CD4-positive, alpha-beta T cell (primary cell): ENCODE measurements at regions not wholly inside any gene's neighbourhood (a gene's known extent, or its start where the extent isn't known, plus 50 kb on each side); places are given as distances from the start of the nearest gene placed in this dataset.

Experiments
- ATAC-seq: fragments of 200-7000 bp; cut with Tn5 transposase; one replicate; pipeline ENCODE4 v1.10.0; 2022; ENCODE audit warnings: mild to moderate bottlenecking; ENCODE audit not compliant: poor library complexity
- CTCF ChIA-PET: fragments of 350-600 bp; sonication (Branson Sonifier 250); formaldehyde crosslinking; loops from one replicate; lab custom pipeline; 2021; ENCODE audit warnings: antibody characterized with exemption, inconsistent platforms; lab: Charles Lee
- POLR2A ChIA-PET: fragments of 350-600 bp; sonication (Branson Sonifier 250); formaldehyde crosslinking; loops from one replicate; lab custom pipeline; 2021; ENCODE audit warnings: antibody characterized with exemption, inconsistent platforms; lab: Charles Lee
- DNase-seq, 14 experiments: peaks; one replicate each; pipeline ENCODE4 v3.0.0-alpha.2; 2013 to 2020; ENCODE audit warnings: mixed read lengths in 2 of 14
- H3K27ac ChIP-seq, 2 donors: one replicate each; pipeline versions ENCODE4 v1.5.1 to v1.7.0; 2013; ENCODE audit warnings: low read length in 2 of 2, low read depth in 1 of 2, mild to moderate bottlenecking in 1 of 2
- H3K27me3 ChIP-seq, 2 experiments: 1 replicate in 1 of 2; 2 replicates in 1 of 2; pipeline versions ENCODE4 v1.6.1 to v1.7.0; 2013; ENCODE audit warnings: low read length in 2 of 2, control low read depth in 1 of 2, mild to moderate bottlenecking in 1 of 2, moderate library complexity in 1 of 2; ENCODE audit not compliant: insufficient read depth in 2 of 2, control insufficient read depth in 1 of 2
- H3K36me3 ChIP-seq: one replicate; pipeline ENCODE4 v1.6.1; 2013; ENCODE audit warnings: low read length, control low read depth; ENCODE audit not compliant: insufficient read depth
- H3K4me1 ChIP-seq: one replicate; pipeline ENCODE4 v1.6.1; 2013; ENCODE audit warnings: low read length, control low read depth; ENCODE audit not compliant: insufficient read depth
- H3K4me3 ChIP-seq: one replicate; pipeline ENCODE4 v1.5.1; 2013; ENCODE audit warnings: mild to moderate bottlenecking, low read length, moderate library complexity
- H3K9me3 ChIP-seq, 2 experiments: 1 replicate in 1 of 2; 2 replicates in 1 of 2; pipeline versions ENCODE4 v1.6.1 to v1.7.0; 2013; ENCODE audit warnings: low read length in 2 of 2, mild to moderate bottlenecking in 2 of 2, control low read depth in 1 of 2, moderate library complexity in 1 of 2; ENCODE audit not compliant: control insufficient read depth in 1 of 2, insufficient read depth in 1 of 2
- H3K27ac Mint-ChIP-seq: one replicate; pipeline ENCODE4 v1.8.0; 2020; ENCODE audit warnings: mixed read lengths
- H3K27me3 Mint-ChIP-seq: one replicate; pipeline ENCODE4 v1.8.0; 2021; ENCODE audit warnings: mixed read lengths
- H3K36me3 Mint-ChIP-seq: one replicate; pipeline ENCODE4 v1.8.0; 2021; ENCODE audit warnings: low read depth, mixed read lengths
- H3K4me1 Mint-ChIP-seq: one replicate; pipeline ENCODE4 v1.8.0; 2021; ENCODE audit warnings: low read depth, mixed read lengths
- H3K4me3 Mint-ChIP-seq: one replicate; pipeline ENCODE4 v1.8.0; 2020; ENCODE audit warnings: mild to moderate bottlenecking, mixed read lengths
- H3K9me3 Mint-ChIP-seq: one replicate; pipeline ENCODE4 v1.8.0; 2020; ENCODE audit warnings: mixed read lengths
- intact Hi-C, 2 experiments: fragments of 100-400 bp; cut with DNase I in 1 of 2; cut with micrococcal nuclease in 1 of 2; formaldehyde crosslinking; loops; one replicate each; pipeline versions ENCODE4 v1.15.1 to v1.9.0; 2023 to 2025; cut with DNase I, micrococcal nuclease
- TF ChIP-seq, protein P1 (sequence below): fragments of 200-600 bp; IDR thresholded peaks from one replicate; pipeline ENCODE4 v1.8.0; 2022; ENCODE audit warnings: antibody characterized with exemption, mild to moderate bottlenecking

DNA sequence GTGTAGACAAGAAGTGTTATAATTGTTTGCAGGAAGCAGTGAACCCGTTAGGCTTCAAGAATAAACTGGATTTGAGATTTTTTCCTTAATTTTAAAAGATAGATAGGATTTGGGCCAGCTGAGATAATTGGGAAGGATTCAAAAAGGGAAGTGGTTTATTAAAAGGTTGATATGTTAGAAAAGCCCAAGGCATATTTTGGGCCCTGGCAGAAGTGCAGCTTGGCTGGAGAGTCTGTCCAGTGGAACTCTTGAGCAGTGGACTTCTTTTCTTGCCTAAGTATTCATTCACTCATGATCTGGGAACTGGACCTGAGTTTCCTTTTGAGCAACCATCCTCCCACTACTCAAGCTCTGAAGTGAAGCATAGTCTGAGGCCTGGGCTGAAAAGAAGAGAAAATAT is 433.4 kb downstream of the ZSWIM6 start:
- CTCF ChIA-PET: no interaction called here
- no peak for DNase-seq
- H3K4me1 ChIP-seq: no peaks in the 10 kb centered on the region
- H3K27me3 ChIP-seq: no peaks in the 10 kb centered on the region
- H3K27ac ChIP-seq: no peak overlapping the region
- H3K9me3 ChIP-seq: peaks cover 5 to 19% of the 10 kb centered on the region in 2 experiments
- peaks cover 17% of the 10 kb centered on the region for H3K27me3 Mint-ChIP-seq
- TF ChIP-seq, protein P1, sequence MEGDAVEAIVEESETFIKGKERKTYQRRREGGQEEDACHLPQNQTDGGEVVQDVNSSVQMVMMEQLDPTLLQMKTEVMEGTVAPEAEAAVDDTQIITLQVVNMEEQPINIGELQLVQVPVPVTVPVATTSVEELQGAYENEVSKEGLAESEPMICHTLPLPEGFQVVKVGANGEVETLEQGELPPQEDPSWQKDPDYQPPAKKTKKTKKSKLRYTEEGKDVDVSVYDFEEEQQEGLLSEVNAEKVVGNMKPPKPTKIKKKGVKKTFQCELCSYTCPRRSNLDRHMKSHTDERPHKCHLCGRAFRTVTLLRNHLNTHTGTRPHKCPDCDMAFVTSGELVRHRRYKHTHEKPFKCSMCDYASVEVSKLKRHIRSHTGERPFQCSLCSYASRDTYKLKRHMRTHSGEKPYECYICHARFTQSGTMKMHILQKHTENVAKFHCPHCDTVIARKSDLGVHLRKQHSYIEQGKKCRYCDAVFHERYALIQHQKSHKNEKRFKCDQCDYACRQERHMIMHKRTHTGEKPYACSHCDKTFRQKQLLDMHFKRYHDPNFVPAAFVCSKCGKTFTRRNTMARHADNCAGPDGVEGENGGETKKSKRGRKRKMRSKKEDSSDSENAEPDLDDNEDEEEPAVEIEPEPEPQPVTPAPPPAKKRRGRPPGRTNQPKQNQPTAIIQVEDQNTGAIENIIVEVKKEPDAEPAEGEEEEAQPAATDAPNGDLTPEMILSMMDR: no peak
- H3K4me3 Mint-ChIP-seq: no peak overlapping the region
- H3K36me3 Mint-ChIP-seq: no peaks in the 10 kb centered on the region
- no peak overlapping the region for H3K4me3 ChIP-seq
- POLR2A ChIA-PET: no interaction called here
- H3K27ac Mint-ChIP-seq: no peak overlapping the region
- no peak for ATAC-seq
- H3K4me1 Mint-ChIP-seq: no peaks in the 10 kb centered on the region
- H3K9me3 Mint-ChIP-seq: peaks cover 6% of the 10 kb centered on the region
- intact Hi-C loops: no loop called here
- no peaks in the 10 kb centered on the region for H3K36me3 ChIP-seq

DNA sequence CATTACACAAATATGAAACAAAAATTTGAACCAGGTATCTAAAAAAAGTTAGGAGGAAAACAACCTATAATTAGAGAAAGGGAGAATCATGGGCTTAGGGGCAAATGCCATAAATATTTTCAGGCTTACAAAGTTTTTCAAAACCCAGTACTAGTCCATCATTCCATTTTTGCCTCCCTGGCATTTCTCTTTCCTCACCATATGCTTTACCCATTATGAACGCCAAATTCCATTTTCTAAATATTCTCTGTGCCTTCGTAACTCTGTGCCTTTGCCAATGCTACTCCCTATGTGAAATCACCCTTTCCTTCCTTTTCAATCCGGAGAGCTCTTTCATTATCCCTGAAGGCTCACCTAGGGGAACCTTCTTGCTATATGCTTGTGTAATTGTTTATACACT is 434.1 kb downstream of the ZSWIM6 start:
- H3K27ac Mint-ChIP-seq: no peak overlapping the region

DNA sequence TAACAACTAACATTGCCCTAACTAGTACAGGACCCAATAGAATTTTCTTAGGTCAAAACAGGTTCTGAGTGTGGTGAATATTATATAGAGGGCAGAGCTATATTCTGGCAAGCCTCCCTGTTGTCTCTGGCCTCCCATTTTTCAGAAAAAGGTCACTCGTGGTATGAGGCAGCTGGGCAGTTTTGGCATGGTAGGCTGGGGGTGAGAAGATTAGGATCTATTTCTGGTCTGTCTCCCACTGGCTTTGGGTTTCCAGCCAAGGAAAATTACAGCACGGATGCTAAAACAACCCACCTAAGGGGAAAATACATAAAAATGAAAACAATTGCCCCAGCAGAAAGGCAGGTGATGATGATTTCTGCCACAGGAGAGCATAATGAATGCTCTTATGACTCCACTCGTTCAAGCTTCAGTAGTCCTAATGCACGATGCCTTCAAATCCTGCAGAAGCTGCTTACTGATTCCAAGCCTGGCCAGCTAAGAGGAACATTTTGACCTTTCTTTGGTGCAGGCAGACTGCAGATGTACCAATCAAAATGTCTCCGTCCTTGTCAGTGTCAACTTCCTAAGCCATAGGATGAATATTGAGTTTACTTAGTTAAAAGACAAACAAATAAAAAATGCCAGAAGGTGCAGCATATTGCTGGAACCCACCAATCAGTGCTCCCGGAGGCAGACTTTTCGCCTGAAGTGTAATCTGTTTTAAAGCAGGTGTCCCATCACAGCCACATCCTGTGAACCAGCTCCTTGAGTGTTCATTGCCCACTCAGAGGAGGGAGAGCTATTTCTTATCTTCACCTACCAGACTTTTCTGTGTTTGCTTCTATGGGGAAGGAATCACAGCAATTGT is 435.4 kb downstream of the ZSWIM6 start:
- CTCF ChIA-PET: no interaction called here
- Mint-ChIP-seq H3K27me3 (peaks cover 29% of the 10 kb centered on the region), H3K9me3 (peaks cover 2% of the 10 kb centered on the region), H3K4me3 (no peak overlapping the region), H3K27ac (no peak overlapping the region), H3K4me1 (no peaks in the 10 kb centered on the region), H3K36me3 (no peaks in the 10 kb centered on the region)
- TF ChIP-seq, protein P1: no peak
- no peak overlapping the region for H3K4me3 ChIP-seq
- intact Hi-C loops: no loop called here
- no peaks in the 10 kb centered on the region for H3K4me1 ChIP-seq
- no peak overlapping the region for H3K27ac ChIP-seq
- peaks cover under 1 to 13% of the 10 kb centered on the region in 2 experiments for H3K9me3 ChIP-seq
- no peaks in the 10 kb centered on the region for H3K27me3 ChIP-seq
- DNase-seq (no peak), ATAC-seq (no peak)
- POLR2A ChIA-PET: no interaction called here
- H3K36me3 ChIP-seq: no peaks in the 10 kb centered on the region

More for the DNA sequence above, 434.1 kb downstream of the ZSWIM6 start:
- CTCF ChIA-PET: no interaction called here
- DNase-seq (no peak), ATAC-seq (no peak)
- TF ChIP-seq, protein P1: no peak
- Mint-ChIP-seq H3K4me1 (no peaks in the 10 kb centered on the region), H3K36me3 (no peaks in the 10 kb centered on the region), H3K9me3 (peaks cover 6% of the 10 kb centered on the region), H3K27me3 (peaks cover 17% of the 10 kb centered on the region), H3K4me3 (no peak overlapping the region)
- Histone ChIP-seq H3K4me1 (no peaks in the 10 kb centered on the region), H3K27ac (no peak overlapping the region), H3K36me3 (no peaks in the 10 kb centered on the region), H3K4me3 (no peak overlapping the region), H3K27me3 (no peaks in the 10 kb centered on the region), H3K9me3 (peaks cover 5 to 19% of the 10 kb centered on the region in 2 experiments)
- POLR2A ChIA-PET: no interaction called here
- intact Hi-C loops: no loop called here
